Fibroblast of villous mesenchyme (primary cell): ENCODE measurements at regions not wholly inside any gene's neighbourhood (a gene's known extent, or its start where the extent isn't known, plus 50 kb on each side); places are given as distances from the start of the nearest gene placed in this dataset.

ENCODE experiments used
- DNase-seq: peaks from one replicate; pipeline ENCODE4 v3.0.0-alpha.2; 2010; ENCODE audit warnings: low read depth
- H3K4me3 ChIP-seq: 2 replicates; pipeline ENCODE4 v1.5.1; 2011; ENCODE audit warnings: low read depth, mild to moderate bottlenecking, low read length
- CTCF ChIP-seq: IDR thresholded peaks from 2 replicates; pipeline ENCODE4 v1.5.1; 2012; ENCODE audit warnings: low read depth, mild to moderate bottlenecking, low read length; ENCODE audit not compliant: insufficient read depth

GRCh38 chr10:118234683-118235082 is 107.4 kb downstream of the FAM204A start:
- H3K4me3 ChIP-seq = no peak overlapping the region
- no peak for DNase-seq
- no peak for TF ChIP-seq CTCF

GRCh38 chr10:118220346-118220850 is 121.7 kb downstream of the FAM204A start:
- no peak overlapping the region for H3K4me3 ChIP-seq
- no peak for DNase-seq
- TF ChIP-seq CTCF = no peak

- DNase-seq = no peak
- H3K4me3 ChIP-seq = no peak overlapping the region
- TF ChIP-seq CTCF = no peak
Observed at GRCh38 chr10:118218562-118218961, 123.6 kb downstream of the FAM204A start.

- DNase-seq = peak; percentile 36
- no peak overlapping the region for H3K4me3 ChIP-seq
- no peak for TF ChIP-seq CTCF
Observed at GRCh38 chr10:118216571-118217170, 125.5 kb downstream of the FAM204A start.

- TF ChIP-seq CTCF = no peak
- H3K4me3 ChIP-seq = no peak overlapping the region
- DNase-seq = peak; percentile 56
Observed at GRCh38 chr10:118216020-118216419, 126.1 kb downstream of the FAM204A start.

- TF ChIP-seq CTCF = no peak
- no peak overlapping the region for H3K4me3 ChIP-seq
- no peak for DNase-seq
Observed at GRCh38 chr10:118214776-118215175, 127.3 kb downstream of the FAM204A start.

GRCh38 chr10:118213436-118213835 is 128.7 kb downstream of the FAM204A start:
- no peak for DNase-seq
- TF ChIP-seq CTCF = no peak
- no peak overlapping the region for H3K4me3 ChIP-seq
